Cardiac fibroblast (primary cell): ENCODE measurements at regions not wholly inside any gene's neighbourhood (a gene's known extent, or its start where the extent isn't known, plus 50 kb on each side); places are given as distances from the start of the nearest gene placed in this dataset.

Experiments
- DNase-seq, 2 donors: peaks; one replicate each; pipeline versions ENCODE4 v3.0.0 to v3.0.0-alpha.2; 2010; ENCODE audit warnings: low read depth in 2 of 2
- H3K4me3 ChIP-seq, 2 donors: replicated peaks in 1 of 2; 1 replicate in 1 of 2; 2 replicates in 1 of 2; pipeline ENCODE4 v1.5.1; 2011; ENCODE audit warnings: low read depth in 2 of 2, low read length in 2 of 2, mild to moderate bottlenecking in 2 of 2, moderate library complexity in 1 of 2
- TF ChIP-seq, protein P1 (sequence below): IDR thresholded peaks from one replicate; pipeline ENCODE4 v1.5.1; 2011; ENCODE audit warnings: low read depth, mild to moderate bottlenecking, low read length, inconsistent platforms

DNA sequence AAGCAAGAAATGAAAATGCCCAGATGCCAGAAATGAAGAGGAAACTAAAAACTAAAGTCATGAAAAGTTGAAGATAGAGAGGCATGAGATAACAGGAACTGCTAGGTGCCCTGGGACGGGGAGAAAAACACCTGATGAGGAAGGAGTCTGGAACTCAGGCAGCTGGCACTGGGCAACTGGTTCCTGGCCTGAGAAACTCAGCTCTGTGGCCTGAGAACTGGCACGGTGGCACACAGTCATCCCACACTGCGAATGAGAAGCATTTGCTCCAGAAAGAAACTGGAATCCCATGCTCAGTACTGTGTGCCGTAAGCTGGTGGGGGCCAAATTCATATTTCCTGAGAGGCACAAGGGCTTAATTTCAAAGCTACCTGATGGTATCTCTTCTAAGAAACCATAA, 53.6 kb upstream of the RORA start:
- TF ChIP-seq, protein P1, sequence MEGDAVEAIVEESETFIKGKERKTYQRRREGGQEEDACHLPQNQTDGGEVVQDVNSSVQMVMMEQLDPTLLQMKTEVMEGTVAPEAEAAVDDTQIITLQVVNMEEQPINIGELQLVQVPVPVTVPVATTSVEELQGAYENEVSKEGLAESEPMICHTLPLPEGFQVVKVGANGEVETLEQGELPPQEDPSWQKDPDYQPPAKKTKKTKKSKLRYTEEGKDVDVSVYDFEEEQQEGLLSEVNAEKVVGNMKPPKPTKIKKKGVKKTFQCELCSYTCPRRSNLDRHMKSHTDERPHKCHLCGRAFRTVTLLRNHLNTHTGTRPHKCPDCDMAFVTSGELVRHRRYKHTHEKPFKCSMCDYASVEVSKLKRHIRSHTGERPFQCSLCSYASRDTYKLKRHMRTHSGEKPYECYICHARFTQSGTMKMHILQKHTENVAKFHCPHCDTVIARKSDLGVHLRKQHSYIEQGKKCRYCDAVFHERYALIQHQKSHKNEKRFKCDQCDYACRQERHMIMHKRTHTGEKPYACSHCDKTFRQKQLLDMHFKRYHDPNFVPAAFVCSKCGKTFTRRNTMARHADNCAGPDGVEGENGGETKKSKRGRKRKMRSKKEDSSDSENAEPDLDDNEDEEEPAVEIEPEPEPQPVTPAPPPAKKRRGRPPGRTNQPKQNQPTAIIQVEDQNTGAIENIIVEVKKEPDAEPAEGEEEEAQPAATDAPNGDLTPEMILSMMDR = no peak
- DNase-seq = no peak

DNA sequence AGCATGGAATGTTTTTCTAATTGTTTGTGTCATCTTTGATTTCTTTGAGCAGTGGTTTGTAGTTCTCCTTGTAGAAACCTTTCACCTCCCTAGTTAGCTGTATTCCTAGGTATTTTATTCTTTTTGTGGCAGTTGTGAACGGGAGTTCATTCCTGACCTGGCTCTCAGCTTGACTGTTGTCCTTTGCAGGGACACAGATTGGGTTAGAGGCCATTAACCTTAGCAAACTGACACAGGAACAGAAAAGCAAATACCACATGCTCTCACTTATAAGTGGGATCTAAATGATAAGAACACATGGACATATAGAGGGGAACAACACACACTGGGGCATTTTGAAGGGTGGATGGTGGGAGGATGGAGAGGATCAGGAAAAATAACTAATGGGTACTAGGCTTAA, 52.2 kb upstream of the RORA start:
- no peak overlapping the region for H3K4me3 ChIP-seq
- TF ChIP-seq, protein P1 = no peak
- no peak for DNase-seq

More for the DNA sequence above, 53.6 kb upstream of the RORA start:
- no peak overlapping the region for H3K4me3 ChIP-seq
